NCI-H510A treated with DMSO at 0.1 percent for 48 hours (cell line): ENCODE measurements at regions not wholly inside any gene's neighbourhood (a gene's known extent, or its start where the extent isn't known, plus 50 kb on each side); places are given as distances from the start of the nearest gene placed in this dataset.

Source experiments
- DNase-seq: peaks from one replicate; lab custom pipeline; 2025; lab: John Stamatoyannopoulos, UW

DNA sequence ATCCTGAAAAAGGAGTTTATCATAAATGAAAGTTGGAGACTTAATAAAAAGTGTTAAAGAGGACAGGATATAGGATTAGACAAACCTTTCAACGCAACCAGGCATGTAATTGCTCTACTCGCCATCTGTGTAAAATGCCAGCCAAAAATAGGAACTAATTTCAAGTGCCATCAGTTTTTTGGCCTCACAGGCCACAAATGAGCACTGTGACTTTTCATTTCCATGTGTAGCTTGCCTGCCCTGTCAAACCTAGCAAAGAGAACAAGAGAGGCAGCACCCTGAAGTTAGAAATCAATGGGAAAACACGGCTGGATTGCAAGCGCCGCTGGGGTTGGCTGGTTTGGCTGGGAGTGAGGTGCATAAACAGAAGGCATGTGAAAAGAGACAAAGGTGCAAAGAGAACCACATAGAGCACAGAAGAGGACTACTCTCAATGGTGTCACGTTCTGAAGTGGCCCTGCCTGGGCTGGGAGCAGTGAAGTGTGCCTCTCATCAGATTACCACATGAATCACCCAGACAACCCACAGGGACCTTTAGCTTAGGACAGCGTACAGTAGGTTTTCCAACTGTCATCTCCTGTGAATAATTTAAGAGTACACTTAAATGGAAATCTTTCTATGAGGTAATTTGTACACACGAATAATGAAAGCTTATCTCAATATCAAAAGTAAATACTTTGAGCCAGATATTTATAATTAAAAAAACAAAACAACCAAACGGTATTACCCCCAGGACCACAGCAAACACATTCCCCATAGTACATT, 78.0 kb upstream of the NHSL1 start:
- DNase-seq = peak; percentile 91

GRCh38 chr6:138580040-138580439, 80.7 kb upstream of the NHSL1 start:
- DNase-seq = no peak

GRCh38 chr6:138580801-138581200, 81.5 kb upstream of the NHSL1 start:
- no peak for DNase-seq

GRCh38 chr6:138582573-138582972, 83.3 kb upstream of the NHSL1 start:
- DNase-seq = no peak

DNA sequence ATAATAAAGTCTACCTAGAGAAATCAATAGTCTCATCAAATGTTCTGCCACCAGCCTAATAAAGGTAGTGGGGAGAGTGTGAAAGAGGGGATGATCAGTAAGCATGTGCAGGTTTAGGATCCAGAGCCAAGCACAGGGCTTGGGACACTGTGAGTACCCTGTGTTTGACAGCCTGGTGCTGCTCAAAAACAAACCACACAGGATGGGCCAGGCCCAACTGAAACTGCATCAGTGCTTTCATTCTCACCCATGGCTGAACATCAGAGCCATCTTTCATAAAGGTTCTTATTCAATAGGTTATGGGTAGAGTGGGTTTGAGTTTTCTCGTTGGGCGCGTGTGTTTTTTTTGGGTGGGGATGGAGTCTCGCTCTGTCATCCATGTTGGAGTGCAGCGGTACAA, 87.3 kb upstream of the NHSL1 start:
- DNase-seq = no peak

DNA sequence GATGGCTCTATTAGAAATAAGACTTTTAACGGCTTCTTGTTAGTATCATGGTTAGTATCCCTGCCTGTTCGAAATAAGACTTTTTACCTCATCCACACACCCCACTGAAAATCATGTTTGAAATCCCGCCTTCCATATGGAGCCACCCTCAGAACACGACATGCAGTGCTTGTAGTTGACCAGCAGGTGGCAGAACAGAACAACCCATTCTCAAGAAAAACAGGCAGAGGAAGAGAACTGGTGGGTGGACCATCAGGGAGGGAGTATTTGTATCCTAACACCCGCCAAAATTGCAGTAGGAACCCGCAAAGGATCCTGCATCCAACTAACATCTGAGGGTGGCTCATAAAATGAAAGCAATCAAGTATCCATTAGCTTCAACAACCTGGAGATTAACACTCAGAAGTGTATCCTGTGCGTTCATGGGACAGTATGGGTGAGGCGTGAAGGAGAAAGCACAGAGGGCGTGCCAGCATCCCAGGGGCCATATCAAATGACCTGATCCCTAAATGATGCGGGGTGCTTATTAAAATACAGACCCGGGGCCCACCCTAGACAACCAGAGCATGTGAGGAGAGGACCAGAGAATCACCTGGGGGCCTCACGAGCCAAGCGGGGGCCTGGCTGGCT, 89.6 kb upstream of the NHSL1 start:
- DNase-seq = peak; percentile 77

DNA sequence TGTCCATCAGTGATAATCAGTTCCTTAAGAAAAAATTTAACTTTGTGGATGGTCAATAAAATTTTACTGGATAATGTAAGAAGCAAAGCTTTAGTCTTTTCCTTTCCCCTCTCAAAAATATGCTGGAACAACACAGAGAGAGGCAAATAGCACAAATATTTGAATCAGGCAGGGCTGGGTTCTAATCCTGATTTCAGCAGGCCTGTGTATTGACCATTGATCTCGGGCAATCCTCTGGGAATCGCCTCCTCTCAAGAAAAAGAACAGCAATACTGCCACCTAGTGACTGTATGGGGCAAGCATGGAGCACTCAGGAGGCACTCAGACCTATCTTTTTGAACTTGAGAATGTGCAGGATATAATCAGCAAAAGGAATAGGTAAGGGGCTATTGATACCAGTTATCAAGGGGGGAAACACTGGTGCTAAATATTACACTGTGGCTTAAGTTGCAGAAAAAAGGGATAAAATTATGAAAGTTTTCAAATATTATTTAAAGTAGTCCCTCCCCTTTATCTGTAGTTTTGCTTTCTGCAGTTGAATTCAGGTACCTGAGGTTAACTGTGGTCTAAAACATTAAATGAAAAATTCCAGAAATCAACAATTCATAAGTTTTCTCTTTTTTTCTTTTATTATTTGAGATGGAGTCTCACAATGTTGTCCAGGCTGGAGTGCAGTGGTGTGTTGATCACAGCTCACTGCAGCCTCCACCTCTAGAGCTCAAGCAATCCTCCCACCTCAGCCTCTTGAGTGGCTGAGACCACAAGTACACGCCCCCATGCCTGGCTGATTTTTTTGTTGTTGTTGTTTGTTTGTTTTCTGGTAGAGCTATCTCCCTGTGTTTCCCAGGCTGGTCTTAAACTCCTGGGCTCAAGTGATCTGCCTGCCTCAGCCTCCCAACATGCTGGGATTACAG, 91.8 kb upstream of the NHSL1 start:
- DNase-seq = peak; percentile 57

DNA sequence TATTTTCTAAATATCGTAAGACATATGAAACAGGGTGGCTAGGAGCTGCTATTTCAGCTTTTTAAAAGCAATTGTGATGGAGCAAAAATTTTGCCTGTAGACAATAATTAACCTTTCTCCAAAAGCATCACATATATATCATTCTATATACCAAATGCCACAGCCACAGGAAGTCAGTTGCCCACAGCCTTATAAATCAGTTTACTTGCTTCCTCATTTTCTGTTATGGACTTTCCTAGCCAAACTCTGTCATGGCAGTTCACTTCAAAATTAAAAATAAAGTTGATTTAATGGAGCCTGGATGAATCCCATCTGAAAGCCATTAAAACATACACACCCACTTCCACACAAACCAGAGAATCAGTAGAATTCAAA, 93.4 kb upstream of the NHSL1 start:
- no peak for DNase-seq

DNA sequence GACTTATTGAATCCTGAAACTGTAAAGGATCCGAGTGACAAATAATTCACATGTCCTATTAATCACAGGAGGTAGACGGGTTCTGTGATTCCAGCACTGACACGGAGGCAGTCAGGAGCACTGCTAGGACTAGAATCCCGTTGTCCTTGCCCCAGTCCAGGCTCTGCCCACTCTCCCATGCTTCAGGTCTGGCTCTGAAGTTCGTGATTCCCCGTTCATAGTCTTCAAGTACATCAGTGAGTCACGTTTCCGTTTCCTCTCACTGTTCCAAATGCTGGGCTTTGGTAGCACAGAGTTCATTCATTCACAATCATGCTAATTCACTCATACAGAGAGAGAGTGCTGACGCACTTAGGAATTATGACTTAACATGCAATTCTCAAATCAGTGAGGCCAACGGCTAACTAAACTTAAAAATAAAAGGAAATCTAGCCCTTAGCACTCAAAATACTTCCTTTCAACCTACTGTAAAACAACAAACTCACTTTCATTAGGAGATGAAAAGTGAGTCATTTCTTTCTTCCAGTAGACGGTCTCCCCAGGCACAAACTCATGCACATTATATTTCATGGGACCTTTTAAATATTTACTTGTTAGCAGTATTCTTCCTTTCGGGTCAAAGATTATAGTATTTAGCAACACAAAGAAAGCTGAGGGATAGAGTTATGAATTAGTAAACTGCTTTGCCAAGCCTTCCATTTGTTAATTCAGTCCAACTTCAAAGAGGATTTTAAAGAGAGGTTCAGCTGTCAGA, 94.0 kb upstream of the NHSL1 start:
- no peak for DNase-seq

DNA sequence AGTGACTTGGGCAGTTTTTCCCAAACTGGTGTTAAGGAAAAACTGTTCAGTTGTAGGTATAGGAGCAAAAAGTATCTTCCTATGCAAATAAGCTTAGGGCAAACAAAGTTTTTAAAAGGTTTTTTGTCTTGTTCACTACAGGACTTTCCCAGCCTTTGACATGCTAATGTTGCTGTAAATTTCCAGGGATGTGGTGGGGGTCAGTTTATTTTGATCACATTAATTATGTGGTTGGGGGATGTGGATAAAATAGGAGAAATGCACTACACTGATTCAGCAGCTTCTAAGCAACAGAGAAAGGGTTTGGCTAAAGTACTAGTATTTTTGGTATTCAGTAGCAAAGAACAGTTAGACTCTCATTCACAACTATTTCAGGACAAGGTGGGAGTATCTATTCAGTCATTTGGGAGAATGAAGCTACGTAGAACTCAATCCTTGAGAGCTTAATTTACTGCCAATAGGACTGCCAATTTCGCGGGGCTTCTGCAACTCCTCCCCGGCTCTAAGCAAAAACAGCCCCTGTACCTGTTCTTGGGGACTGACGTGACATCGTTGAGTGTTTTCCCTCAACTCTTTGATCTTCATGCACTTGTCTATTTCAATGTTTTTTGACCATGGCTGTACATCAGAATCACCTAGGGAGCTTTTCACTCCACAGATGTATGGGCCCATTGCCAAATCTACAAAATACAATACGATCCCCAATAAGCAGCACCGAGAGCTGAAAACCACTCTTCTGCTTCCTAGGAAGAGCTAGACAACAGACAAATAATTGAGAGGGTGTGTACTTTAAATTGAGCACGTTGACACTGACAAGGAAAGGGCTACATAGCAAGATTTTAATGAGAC, 94.8 kb upstream of the NHSL1 start:
- DNase-seq = peak; percentile 12

DNA sequence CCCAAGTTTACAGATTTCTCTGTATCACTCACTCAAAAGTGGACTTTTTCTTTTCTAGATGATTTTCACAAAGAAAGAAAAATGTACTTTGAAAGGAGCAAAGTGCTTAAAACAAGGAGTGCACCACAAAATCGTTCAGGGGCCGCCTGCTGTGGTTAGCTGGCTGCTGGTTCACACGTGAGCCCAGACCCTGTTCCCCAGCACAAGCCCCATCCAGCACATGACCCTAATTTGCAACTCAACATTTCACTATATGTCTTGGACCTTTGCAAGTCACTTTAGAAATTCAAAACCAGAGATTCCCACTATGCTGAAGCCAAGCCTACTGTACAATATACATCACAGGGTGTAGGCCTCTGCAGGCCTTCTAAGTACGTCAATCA, 95.5 kb upstream of the NHSL1 start:
- no peak for DNase-seq

DNA sequence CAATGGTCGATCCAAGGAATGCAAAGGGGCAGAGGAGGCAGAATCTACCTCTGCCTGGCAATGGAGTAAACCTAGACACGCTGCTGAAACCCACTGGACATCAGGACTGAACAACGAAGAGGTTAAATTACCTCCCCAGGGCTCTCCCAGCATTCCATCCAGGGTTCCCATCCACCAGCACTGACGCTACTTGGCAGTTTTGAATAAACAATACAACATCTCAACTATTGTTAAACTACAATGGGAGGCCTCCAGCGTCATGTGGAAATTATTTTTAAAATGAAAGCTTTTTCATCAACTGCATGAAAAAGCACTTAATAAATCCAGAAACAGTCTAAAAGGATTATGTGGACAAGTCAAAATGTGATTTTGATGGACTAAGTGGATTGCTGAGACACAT, 96.8 kb upstream of the NHSL1 start:
- DNase-seq = no peak

DNA sequence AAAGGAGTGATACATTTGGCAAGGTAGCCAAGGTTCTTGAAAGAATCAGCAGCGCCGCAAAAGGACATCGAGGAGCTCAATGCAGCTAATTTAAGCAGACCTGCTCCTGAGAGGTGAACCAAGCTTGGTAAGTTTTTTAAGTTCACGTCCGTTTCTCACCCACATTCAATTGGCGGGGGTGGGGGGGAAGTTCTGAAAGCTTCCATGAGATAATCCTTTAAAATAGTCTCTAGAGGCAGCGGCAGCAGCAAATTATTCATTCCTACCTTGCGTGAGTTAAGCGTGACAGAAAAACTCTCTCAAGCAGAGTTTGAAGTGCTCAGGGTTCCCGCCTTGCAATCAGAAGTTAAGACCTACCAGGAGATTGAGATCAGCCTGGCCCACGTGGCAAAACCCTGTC, 97.3 kb upstream of the NHSL1 start:
- no peak for DNase-seq

- DNase-seq = no peak
These were observed 98.0 kb upstream of the NHSL1 start for GRCh38 chr6:138597336-138597735.

DNA sequence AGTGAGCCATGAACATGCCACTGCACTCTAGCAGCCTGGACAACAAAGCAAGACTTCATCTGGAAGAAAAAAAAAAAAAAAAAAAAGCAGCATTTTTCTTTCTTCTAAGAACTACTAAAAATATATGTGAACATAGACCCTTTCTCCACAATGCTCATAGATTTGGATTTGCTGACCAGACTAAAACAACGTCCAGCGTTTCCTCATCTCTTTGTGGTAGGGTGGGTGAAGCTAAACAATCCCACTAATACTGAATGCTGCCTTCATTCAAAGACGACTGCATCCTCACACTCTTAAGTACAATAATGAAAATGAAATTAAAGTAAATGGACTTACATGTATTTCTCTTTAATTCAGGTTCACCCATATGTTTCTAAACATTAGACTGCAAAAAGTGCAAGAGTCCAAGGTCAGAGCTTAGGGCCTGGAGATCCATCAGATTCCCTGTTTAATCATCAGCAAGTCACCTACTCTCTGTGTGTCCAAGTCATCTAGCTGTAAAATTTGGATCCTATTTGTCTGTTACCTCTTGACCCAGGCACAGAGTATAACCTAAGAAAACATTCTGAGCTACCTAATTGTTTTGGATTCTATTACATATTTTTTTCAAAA, 99.4 kb upstream of the NHSL1 start:
- DNase-seq = no peak

DNA sequence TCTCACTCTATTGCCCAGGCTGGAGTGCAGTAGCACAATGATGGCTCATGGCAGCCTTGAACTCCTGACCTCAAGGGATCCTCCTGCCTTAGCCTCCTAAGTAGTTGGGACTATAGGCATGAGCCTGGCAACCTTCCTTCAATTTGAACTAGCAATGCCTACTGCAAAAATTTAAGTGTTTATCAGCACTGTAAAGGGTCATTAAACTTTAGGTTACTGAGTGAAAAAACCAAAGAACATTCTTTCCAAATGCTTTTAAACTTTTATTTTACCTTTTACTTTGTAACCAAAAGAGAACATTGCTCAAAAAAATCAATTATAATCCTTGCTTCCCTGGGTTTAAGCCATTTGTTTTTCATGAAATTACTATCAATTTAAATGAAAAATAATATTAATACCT, 101.0 kb upstream of the NHSL1 start:
- no peak for DNase-seq

GRCh38 chr6:138600726-138601125, 101.4 kb upstream of the NHSL1 start:
- no peak for DNase-seq

GRCh38 chr6:138601128-138601527, 101.8 kb upstream of the NHSL1 start:
- no peak for DNase-seq

GRCh38 chr6:138605958-138606357, 106.7 kb upstream of the NHSL1 start:
- no peak for DNase-seq

- DNase-seq = no peak
These were observed 108.5 kb upstream of the NHSL1 start for GRCh38 chr6:138607478-138608433.
